Loucy (cell line): ENCODE measurements at regions not wholly inside any gene's neighbourhood (a gene's known extent, or its start where the extent isn't known, plus 50 kb on each side); places are given as distances from the start of the nearest gene placed in this dataset.

Experiments used
- H2AFZ ChIP-seq: fragments of 200-600 bp; sonication (generic); 2 replicates; pipeline ENCODE4 v1.6.0; 2016; ENCODE audit warnings: antibody characterized with exemption, mild to moderate bottlenecking, low read length, moderate library complexity
- H3F3A ChIP-seq: fragments of 200-600 bp; 2 replicates; pipeline ENCODE4 v1.6.0; 2016; ENCODE audit warnings: antibody characterized with exemption, low read depth, mild to moderate bottlenecking
- H3K27me3 ChIP-seq: fragments of 200-600 bp; sonication (generic); 2 replicates; pipeline ENCODE4 v1.6.1; 2014; ENCODE audit warnings: low read length, mild to moderate bottlenecking; ENCODE audit not compliant: insufficient read depth, poor library complexity, severe bottlenecking
- H3K36me3 ChIP-seq: fragments of 200-600 bp; sonication (generic); 2 replicates; pipeline ENCODE4 v1.6.1; 2016; ENCODE audit warnings: low read length; ENCODE audit not compliant: insufficient read depth
- H3K4me1 ChIP-seq: fragments of 200-600 bp; sonication (generic); 2 replicates; pipeline ENCODE4 v1.5.1; 2014; ENCODE audit warnings: low read length, mild to moderate bottlenecking; ENCODE audit not compliant: insufficient read depth, poor library complexity, severe bottlenecking
- H3K4me2 ChIP-seq: fragments of 200-600 bp; sonication (generic); 2 replicates; pipeline ENCODE4 v1.6.0; 2014; ENCODE audit warnings: antibody characterized with exemption, low read length, low read depth, mild to moderate bottlenecking; ENCODE audit not compliant: poor library complexity, severe bottlenecking
- H3K4me3 ChIP-seq: fragments of 200-600 bp; sonication (generic); 2 replicates; pipeline ENCODE4 v1.5.1; 2014; ENCODE audit warnings: low read length, mild to moderate bottlenecking, mixed read lengths; ENCODE audit not compliant: poor library complexity, severe bottlenecking
- H3K79me2 ChIP-seq: fragments of 200-600 bp; sonication (generic); 2 replicates; pipeline ENCODE4 v1.6.1; 2014; ENCODE audit warnings: low read length; ENCODE audit not compliant: insufficient read depth
- H3K9ac ChIP-seq: fragments of 200-600 bp; sonication (generic); 2 replicates; pipeline ENCODE4 v1.6.0; 2014; ENCODE audit warnings: mild to moderate bottlenecking, low read depth, low read length, moderate library complexity; ENCODE audit not compliant: poor library complexity, severe bottlenecking
- H3K9me2 ChIP-seq: fragments of 200-600 bp; sonication (generic); replicated peaks from 2 replicates; pipeline ENCODE4 v1.6.1; 2016; ENCODE audit warnings: low read depth, low read length, mixed read lengths
- H3K9me3 ChIP-seq: fragments of 200-600 bp; sonication (generic); 2 replicates; pipeline ENCODE4 v1.6.1; 2014; ENCODE audit warnings: mild to moderate bottlenecking, antibody characterized with exemption, low read length, low read depth; ENCODE audit not compliant: insufficient read depth
- H4K20me1 ChIP-seq: fragments of 200-600 bp; sonication (generic); 2 replicates; pipeline ENCODE4 v1.6.0; 2014; ENCODE audit warnings: antibody characterized with exemption, low read length, mild to moderate bottlenecking; ENCODE audit not compliant: insufficient read depth, poor library complexity, severe bottlenecking
- EZH2phosphoT487 ChIP-seq: fragments of 200-600 bp; IDR thresholded peaks from 2 replicates; pipeline ENCODE4 v1.6.1; 2018; ENCODE audit warnings: antibody characterized with exemption, mild to moderate bottlenecking, moderate library complexity, borderline replicate concordance
- TF ChIP-seq, protein P1 (sequence below): fragments of 200-600 bp; sonication (generic); conservative IDR thresholded peaks from 2 replicates; pipeline ENCODE4 v1.5.1; 2014; ENCODE audit warnings: mild to moderate bottlenecking, antibody characterized with exemption, low read length

DNA sequence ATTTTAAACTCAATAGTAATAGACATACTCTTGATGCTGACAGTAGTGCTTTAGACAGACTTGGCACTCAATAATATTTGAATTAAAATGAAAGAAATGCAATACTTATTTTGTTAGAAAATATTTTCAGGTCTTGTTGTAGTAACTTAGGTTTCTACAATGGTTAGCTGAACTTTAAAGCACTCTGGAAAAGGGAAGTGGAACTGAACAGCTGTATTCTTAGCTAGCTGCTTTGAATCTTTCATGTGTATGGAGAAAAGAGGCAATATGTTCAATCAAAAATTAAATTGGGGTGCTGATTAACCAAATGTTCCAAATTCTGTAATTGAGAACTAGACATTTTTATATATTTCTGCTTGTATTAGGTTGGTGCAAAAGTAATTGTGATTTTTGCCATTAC, 517.9 kb upstream of the RAG2 start:
- H3K79me2 ChIP-seq, result no peaks in the 10 kb centered on the region
- no peaks in the 10 kb centered on the region for H3K27me3 ChIP-seq
- no peaks in the 10 kb centered on the region for H3K36me3 ChIP-seq
- H4K20me1 ChIP-seq, result no peaks in the 10 kb centered on the region
- H3K4me2 ChIP-seq, result no peak overlapping the region
- H3K9ac ChIP-seq, result no peak overlapping the region
- no peak for TF ChIP-seq EZH2phosphoT487
- TF ChIP-seq, protein P1, sequence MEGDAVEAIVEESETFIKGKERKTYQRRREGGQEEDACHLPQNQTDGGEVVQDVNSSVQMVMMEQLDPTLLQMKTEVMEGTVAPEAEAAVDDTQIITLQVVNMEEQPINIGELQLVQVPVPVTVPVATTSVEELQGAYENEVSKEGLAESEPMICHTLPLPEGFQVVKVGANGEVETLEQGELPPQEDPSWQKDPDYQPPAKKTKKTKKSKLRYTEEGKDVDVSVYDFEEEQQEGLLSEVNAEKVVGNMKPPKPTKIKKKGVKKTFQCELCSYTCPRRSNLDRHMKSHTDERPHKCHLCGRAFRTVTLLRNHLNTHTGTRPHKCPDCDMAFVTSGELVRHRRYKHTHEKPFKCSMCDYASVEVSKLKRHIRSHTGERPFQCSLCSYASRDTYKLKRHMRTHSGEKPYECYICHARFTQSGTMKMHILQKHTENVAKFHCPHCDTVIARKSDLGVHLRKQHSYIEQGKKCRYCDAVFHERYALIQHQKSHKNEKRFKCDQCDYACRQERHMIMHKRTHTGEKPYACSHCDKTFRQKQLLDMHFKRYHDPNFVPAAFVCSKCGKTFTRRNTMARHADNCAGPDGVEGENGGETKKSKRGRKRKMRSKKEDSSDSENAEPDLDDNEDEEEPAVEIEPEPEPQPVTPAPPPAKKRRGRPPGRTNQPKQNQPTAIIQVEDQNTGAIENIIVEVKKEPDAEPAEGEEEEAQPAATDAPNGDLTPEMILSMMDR, result no peak
- no peak overlapping the region for H2AFZ ChIP-seq
- no peaks in the 10 kb centered on the region for H3F3A ChIP-seq
- H3K9me2 ChIP-seq, result no peaks in the 10 kb centered on the region
- no peaks in the 10 kb centered on the region for H3K9me3 ChIP-seq
- no peak overlapping the region for H3K4me3 ChIP-seq
- no peaks in the 10 kb centered on the region for H3K4me1 ChIP-seq

GRCh38 chr11:37110385-37110784, 512.3 kb upstream of the RAG2 start:
- Histone ChIP-seq H3K4me2 (no peak overlapping the region), H3K79me2 (no peaks in the 10 kb centered on the region)
- TF ChIP-seq, protein P1, result no peak
- TF ChIP-seq EZH2phosphoT487, result no peak

DNA sequence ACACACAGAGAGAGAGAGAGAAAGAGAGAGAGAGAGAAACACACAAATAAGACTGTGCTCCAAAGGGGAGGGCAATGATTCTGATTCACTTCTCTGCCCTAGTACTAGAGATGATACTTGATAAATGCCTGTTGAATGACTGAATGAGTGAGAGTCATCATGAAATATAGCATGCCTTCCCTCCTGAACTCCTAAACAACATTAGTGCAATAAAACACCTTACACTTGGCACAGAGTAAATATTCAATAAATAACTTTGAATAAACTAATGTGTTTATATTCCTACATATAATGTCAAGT, 511.2 kb upstream of the RAG2 start:
- TF ChIP-seq EZH2phosphoT487, result no peak
- TF ChIP-seq, protein P1, result no peak

More at GRCh38 chr11:37110385-37110784, 512.3 kb upstream of the RAG2 start:
- no peaks in the 10 kb centered on the region for H3K9me3 ChIP-seq
- no peaks in the 10 kb centered on the region for H3K27me3 ChIP-seq
- no peaks in the 10 kb centered on the region for H3F3A ChIP-seq
- no peak overlapping the region for H2AFZ ChIP-seq
- H3K36me3 ChIP-seq, result no peaks in the 10 kb centered on the region
- H3K4me3 ChIP-seq, result no peak overlapping the region
- H3K9ac ChIP-seq, result no peak overlapping the region
- H3K9me2 ChIP-seq, result no peaks in the 10 kb centered on the region
- no peaks in the 10 kb centered on the region for H4K20me1 ChIP-seq
- no peaks in the 10 kb centered on the region for H3K4me1 ChIP-seq

More for the DNA sequence above, 511.2 kb upstream of the RAG2 start:
- Histone ChIP-seq H3K4me1 (no peaks in the 10 kb centered on the region), H3K27me3 (no peaks in the 10 kb centered on the region), H3K9me3 (no peaks in the 10 kb centered on the region), H3K4me3 (no peak overlapping the region), H3K9me2 (no peaks in the 10 kb centered on the region), H3K9ac (no peak overlapping the region), H3K79me2 (no peaks in the 10 kb centered on the region), H2AFZ (no peak overlapping the region), H4K20me1 (no peaks in the 10 kb centered on the region), H3K4me2 (no peak overlapping the region), H3K36me3 (no peaks in the 10 kb centered on the region), H3F3A (no peaks in the 10 kb centered on the region)
